AG09309 (cell line): ENCODE measurements at regions not wholly inside any gene's neighbourhood (a gene's known extent, or its start where the extent isn't known, plus 50 kb on each side); places are given as distances from the start of the nearest gene placed in this dataset.

Experiments
- DNase-seq: peaks from one replicate; pipeline ENCODE4 v3.0.0-alpha.2; 2010; ENCODE audit warnings: low read depth
- H3K4me3 ChIP-seq: 2 replicates; pipeline ENCODE4 v1.5.1; 2011; ENCODE audit warnings: mild to moderate bottlenecking, low read depth, low read length, moderate library complexity; ENCODE audit not compliant: control insufficient read depth
- TF ChIP-seq, protein P1 (sequence below): IDR thresholded peaks from 2 replicates; pipeline ENCODE4 v1.5.1; 2011; ENCODE audit warnings: mild to moderate bottlenecking, low read depth, low read length, inconsistent platforms; ENCODE audit not compliant: insufficient read depth, control insufficient read depth; ENCODE audit errors: missing control alignments

DNA sequence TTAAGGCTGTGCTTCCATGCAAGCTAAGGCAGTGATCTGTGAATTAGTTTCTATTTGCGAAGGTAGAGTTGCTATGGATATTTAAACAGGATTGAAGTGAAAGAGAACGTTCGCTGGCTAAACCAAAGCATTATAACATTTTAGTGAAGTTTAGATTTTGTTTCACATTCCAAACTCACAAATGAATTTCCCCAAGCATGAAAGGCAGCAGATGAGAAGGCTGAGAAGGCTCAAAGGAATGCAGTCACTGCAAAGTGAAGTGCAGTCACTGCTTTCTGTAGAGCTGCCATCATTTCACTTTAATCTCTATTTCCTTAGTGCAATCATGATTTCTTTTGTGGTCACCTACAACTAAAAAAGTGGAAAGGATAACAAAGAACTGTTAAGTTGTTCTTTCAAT, 334.7 kb upstream of the NR3C2 start:
- DNase-seq, result no peak
- no peak overlapping the region for H3K4me3 ChIP-seq
- TF ChIP-seq, protein P1, sequence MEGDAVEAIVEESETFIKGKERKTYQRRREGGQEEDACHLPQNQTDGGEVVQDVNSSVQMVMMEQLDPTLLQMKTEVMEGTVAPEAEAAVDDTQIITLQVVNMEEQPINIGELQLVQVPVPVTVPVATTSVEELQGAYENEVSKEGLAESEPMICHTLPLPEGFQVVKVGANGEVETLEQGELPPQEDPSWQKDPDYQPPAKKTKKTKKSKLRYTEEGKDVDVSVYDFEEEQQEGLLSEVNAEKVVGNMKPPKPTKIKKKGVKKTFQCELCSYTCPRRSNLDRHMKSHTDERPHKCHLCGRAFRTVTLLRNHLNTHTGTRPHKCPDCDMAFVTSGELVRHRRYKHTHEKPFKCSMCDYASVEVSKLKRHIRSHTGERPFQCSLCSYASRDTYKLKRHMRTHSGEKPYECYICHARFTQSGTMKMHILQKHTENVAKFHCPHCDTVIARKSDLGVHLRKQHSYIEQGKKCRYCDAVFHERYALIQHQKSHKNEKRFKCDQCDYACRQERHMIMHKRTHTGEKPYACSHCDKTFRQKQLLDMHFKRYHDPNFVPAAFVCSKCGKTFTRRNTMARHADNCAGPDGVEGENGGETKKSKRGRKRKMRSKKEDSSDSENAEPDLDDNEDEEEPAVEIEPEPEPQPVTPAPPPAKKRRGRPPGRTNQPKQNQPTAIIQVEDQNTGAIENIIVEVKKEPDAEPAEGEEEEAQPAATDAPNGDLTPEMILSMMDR, result no peak

DNA sequence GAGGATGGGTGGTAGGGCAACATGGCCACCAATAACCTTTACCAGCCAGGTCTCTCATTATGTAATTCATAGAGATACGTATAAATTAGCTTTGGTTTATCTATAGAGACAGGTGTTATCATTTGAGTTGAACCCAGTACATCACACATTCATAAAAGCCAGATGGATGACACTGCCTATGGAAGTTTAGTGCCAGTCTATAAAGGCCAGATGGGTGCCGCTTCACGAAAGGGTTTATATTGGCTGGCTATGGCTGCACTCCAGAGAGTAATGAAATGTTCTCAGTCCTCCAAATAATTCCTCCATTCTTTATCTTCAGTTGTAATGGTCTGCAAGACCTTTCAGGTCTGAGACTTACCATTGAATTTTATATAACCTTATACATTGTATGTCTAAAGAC, 331.9 kb upstream of the NR3C2 start:
- TF ChIP-seq, protein P1, result no peak
- DNase-seq, result no peak
- H3K4me3 ChIP-seq, result no peak overlapping the region

DNA sequence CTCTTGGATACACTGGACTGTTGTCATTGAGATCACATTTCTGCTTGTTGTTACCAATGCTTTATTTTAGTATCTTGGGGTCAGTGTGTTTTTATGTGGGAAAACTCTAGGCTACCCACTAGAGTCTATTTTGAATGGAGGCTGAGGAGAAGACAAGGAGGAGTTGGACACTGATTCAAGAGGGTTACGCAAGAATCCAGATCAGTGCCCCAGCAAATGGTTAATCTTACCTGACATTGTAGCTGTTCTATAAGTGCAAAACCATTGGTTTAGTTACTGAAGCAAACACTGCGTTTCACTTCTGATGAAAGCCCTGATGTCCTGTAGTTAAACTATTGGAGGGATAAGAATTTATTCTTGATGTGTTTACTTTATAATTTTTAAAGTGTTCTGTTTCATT, 331.1 kb upstream of the NR3C2 start:
- H3K4me3 ChIP-seq, result no peak overlapping the region
- no peak for DNase-seq
- TF ChIP-seq, protein P1, result no peak

DNA sequence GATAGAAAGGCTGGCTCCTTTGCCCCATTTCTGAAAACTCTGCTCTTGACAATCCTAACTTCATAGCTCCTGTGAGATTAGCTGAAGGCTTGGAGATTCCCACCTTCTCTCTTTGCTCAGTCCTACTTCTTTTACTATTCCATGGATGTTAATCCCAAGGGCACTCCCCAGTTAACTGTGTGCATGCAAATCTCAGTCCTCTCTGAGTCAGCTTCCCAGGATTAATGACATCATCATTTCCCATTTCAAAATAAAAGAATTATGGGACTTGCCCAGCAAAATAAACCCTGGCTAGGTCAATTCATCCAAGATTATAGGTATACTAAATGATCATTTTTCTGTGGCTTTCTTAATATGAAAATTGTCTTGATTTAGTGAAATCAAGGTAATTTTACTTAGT, 328.6 kb upstream of the NR3C2 start:
- TF ChIP-seq, protein P1, result no peak
- DNase-seq, result no peak
- H3K4me3 ChIP-seq, result no peak overlapping the region

DNA sequence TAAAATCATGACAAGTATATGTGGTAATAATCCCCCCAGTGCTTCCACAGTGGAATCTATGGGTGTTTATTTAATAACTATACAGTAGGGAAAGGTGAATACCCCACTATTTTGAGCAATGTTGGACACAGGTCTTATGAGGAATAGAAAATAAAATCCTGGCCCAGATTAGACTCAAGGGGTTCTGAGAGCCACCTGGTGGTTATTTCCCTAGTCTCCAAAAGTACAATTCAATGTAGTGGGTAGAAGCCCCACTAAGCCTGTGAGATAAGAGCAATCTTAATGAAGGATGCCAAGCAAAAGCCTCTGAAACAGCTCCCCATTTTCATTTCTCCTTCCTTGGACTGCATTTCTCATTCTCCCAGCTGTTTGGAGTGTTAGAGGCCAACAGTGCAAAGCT, 328.2 kb upstream of the NR3C2 start:
- TF ChIP-seq, protein P1, result no peak
- no peak overlapping the region for H3K4me3 ChIP-seq
- no peak for DNase-seq

DNA sequence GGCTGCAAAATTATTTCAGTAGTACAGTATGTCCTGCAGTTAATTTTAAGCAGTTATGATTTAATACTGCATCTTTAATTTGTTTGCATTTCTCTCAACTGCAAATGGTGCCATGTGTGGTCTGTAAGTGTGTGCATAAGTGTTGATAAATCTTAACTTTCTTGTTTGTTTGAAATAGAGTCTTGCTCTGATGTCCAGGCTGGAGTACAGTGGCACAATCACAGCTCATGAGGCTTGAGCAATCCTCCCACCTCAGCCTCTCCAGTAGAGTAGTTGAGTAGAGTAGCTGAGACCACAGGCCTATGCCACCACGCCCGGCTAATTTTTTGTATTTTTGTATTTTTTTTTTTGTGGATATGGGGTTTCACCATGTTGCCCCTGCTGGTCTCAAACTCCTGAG, 322.5 kb upstream of the NR3C2 start:
- DNase-seq, result no peak
- TF ChIP-seq, protein P1, result no peak
- H3K4me3 ChIP-seq, result no peak overlapping the region

DNA sequence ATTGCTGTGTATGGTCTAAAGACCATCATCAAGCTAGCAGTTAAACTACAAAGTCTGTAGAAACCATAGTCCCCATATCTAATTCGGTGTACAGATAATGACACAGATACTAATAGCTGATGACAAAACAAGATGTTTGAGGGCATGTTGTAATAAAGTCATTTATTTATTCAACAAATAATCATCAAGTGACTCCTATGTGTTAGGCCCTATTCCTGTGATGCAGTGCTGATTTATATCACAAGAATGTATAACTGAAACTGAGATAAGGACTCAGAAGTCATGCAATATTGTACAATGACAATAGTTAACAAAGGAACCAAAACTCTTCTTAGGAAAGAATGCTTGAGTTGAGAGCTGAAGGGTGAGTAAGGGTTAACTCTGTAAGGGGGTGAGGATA, 315.0 kb upstream of the NR3C2 start:
- no peak for DNase-seq
- TF ChIP-seq, protein P1, result no peak

More for the DNA sequence above, 315.0 kb upstream of the NR3C2 start:
- no peak overlapping the region for H3K4me3 ChIP-seq
